ENCODE measurements at regions not wholly inside any gene's neighbourhood (a gene's known extent, or its start where the extent isn't known, plus 50 kb on each side); places are given as distances from the start of the nearest gene placed in this dataset.
"Not testable (repeated sequence)": the region's sequence is repeated elsewhere in the genome, so short reads cannot be mapped to it uniquely, and the experiment has no call there.

GRCh38 chr5:177863822-177864446, 81.2 kb upstream of the FAM153A start:
- DNase-seq (ENCODE audit: low read depth): not testable (repeated sequence)

- DNase-seq (ENCODE audit: low read depth): not testable (repeated sequence)
These were observed 75.0 kb upstream of the FAM153A start for GRCh38 chr5:177857642-177858200.

- DNase-seq (ENCODE audit: low read depth): not testable (repeated sequence)
These were observed 73.8 kb upstream of the FAM153A start for GRCh38 chr5:177856474-177856873.

DNA sequence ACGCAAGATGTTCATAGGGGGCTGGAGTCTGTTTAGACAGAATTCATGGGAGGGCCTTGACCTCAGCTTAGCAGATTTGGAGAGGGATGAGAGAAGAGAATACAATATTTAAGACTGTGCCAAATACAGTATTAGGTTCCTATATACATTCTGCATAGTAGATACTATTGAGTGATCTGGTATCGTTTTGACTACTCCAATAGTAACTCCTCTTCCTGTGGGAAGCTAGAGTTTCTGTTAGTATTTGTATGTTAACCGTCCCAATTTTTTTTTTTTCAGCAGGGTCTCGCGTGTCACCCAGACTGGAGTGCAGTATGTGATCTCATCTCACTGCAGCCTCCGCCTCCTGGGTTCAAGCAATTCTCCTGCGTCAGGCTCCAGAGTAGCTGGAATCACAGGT, 65.2 kb upstream of the FAM153A start:
- not testable (repeated sequence) for DNase-seq (ENCODE audit: low read depth)

DNA sequence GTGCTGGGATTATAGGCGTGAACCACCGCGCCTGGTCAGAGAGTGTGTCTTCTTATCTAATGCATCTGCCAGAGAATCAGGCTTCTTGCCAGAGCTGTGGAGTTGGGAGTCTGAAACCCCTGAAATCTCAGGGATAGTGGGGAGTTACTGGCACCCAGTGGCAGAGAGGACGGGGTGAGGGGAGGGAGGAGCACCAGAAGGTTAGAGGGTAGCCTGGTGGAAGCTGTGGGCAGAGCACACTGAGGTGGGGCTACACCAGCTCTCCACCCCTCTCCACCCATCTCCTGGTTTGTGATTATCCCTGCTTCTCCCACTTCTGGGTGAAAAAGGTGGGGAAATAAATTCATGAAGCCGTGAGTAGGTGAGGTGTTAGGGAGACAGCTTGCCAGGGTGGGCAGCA, 63.9 kb upstream of the FAM153A start:
- not testable (repeated sequence) for DNase-seq (ENCODE audit: low read depth)

DNA sequence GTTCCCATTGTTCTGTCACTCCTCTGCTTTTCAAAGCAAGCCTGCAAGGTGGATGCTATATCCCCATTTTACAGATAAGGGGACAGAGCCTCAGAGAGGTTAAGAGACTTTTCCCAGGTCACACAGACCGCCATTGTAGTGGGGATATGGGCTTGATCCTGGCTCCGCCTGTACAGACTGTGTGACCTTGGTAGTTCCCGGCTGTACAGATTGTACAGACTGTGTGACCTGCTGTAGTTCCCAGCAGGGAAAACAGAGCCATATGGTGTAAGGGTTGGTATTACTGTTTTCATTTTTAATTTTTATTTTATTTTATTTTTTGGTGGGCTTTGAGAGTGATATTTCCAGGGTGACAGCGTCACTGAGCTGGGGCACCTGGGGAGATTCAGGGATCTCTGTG, 63.2 kb upstream of the FAM153A start:
- not testable (repeated sequence) for DNase-seq (ENCODE audit: low read depth)

- not testable (repeated sequence) for DNase-seq (ENCODE audit: low read depth)
These were observed 53.5 kb upstream of the FAM153A start for GRCh38 chr5:177836191-177836590.
